B cell (primary cell): ENCODE measurements at regions not wholly inside any gene's neighbourhood (a gene's known extent, or its start where the extent isn't known, plus 50 kb on each side); places are given as distances from the start of the nearest gene placed in this dataset.

Source experiments
- ATAC-seq: fragments of 200-7000 bp; cut with Tn5 transposase; one replicate; pipeline ENCODE4 v1.10.0; 2021; ENCODE audit warnings: low read depth, mild to moderate bottlenecking, moderate number of reproducible peaks, moderate library complexity
- CTCF ChIA-PET: fragments of 350-600 bp; sonication (Branson Sonifier 250); formaldehyde crosslinking; loops from one replicate; lab custom pipeline; 2021; ENCODE audit warnings: antibody characterized with exemption, inconsistent platforms; lab: Charles Lee
- POLR2A ChIA-PET: fragments of 350-600 bp; sonication (Branson Sonifier 250); formaldehyde crosslinking; loops from one replicate; lab custom pipeline; 2021; ENCODE audit warnings: antibody characterized with exemption; lab: Charles Lee
- DNase-seq: peaks from one replicate; pipeline ENCODE4 v3.0.0; 2013
- H2AFZ ChIP-seq: 2 replicates; pipeline ENCODE4 v1.6.1; 2012; ENCODE audit warnings: mild to moderate bottlenecking, low read depth, low read length; ENCODE audit not compliant: insufficient read depth, poor library complexity, severe bottlenecking
- H3K27ac ChIP-seq, 2 donors: 1 replicate in 1 of 2; 2 replicates in 1 of 2; pipeline ENCODE4 v1.5.1; 2012 to 2013; ENCODE audit warnings: low read length in 2 of 2, mild to moderate bottlenecking in 2 of 2, moderate library complexity in 1 of 2
- H3K27me3 ChIP-seq, 4 experiments: fragments of 200-600 bp in 1 of 4; sonication (generic) in 1 of 4; replicated peaks in 1 of 4; 1 replicate in 2 of 4; 2 replicates in 2 of 4; pipeline versions ENCODE4 v1.6.1 to v1.7.0; 2013 to 2016; ENCODE audit warnings: low read length in 3 of 4, mild to moderate bottlenecking in 2 of 4, mixed read lengths in 1 of 4, moderate library complexity in 1 of 4; ENCODE audit not compliant: insufficient read depth in 4 of 4, control insufficient read depth in 3 of 4; ENCODE audit errors: control extremely low read depth in 1 of 4
- H3K36me3 ChIP-seq, 2 experiments: replicated peaks in 1 of 2; 1 replicate in 1 of 2; 2 replicates in 1 of 2; pipeline versions ENCODE4 v1.6.1 to v1.7.1; 2013; ENCODE audit warnings: low read length in 1 of 2; ENCODE audit not compliant: insufficient read depth in 2 of 2, control insufficient read depth in 1 of 2; ENCODE audit errors: control extremely low read depth in 1 of 2, extremely low read depth in 1 of 2
- H3K4me1 ChIP-seq, 2 donors: fragments of 200-600 bp in 1 of 2; sonication (generic) in 1 of 2; 1 replicate in 1 of 2; 2 replicates in 1 of 2; pipeline versions ENCODE4 v1.5.1 to v1.6.1; 2013 to 2017; ENCODE audit warnings: low read length in 2 of 2; ENCODE audit not compliant: control insufficient read depth in 2 of 2, insufficient read depth in 2 of 2
- H3K4me2 ChIP-seq: replicated peaks from 2 replicates; pipeline ENCODE3; 2012; ENCODE audit warnings: mild to moderate bottlenecking, low read depth, low read length; ENCODE audit not compliant: poor library complexity, severe bottlenecking
- H3K4me3 ChIP-seq, 5 experiments: fragments of 200-600 bp in 1 of 5; sonication (generic) in 1 of 5; 1 replicate in 3 of 5; 2 replicates in 2 of 5; pipeline versions ENCODE4 v1.5.1 to v1.7.0; 2011 to 2016; ENCODE audit warnings: low read length in 4 of 5, mild to moderate bottlenecking in 4 of 5, low read depth in 2 of 5, control low read depth in 1 of 5, moderate library complexity in 1 of 5; ENCODE audit not compliant: insufficient read depth in 1 of 5; ENCODE audit errors: control extremely low read depth in 1 of 5, extremely low read depth in 1 of 5
- H3K79me2 ChIP-seq: fragments of 200-600 bp; sonication (generic); one replicate; pipeline ENCODE4 v1.6.0; 2016; ENCODE audit warnings: low read length; ENCODE audit not compliant: control insufficient read depth, insufficient read depth
- H3K9ac ChIP-seq: fragments of 200-600 bp; sonication (generic); 2 replicates; pipeline ENCODE4 v1.6.1; 2017; ENCODE audit warnings: mild to moderate bottlenecking, low read length, moderate library complexity
- H3K9me3 ChIP-seq, 3 donors: one replicate each; pipeline versions ENCODE4 v1.6.1 to v1.7.1; 2013; ENCODE audit warnings: low read length in 2 of 3; ENCODE audit not compliant: control insufficient read depth in 2 of 3, insufficient read depth in 1 of 3; ENCODE audit errors: control extremely low read depth in 1 of 3
- H4K20me1 ChIP-seq: 2 replicates; pipeline ENCODE4 v1.6.0; 2012; ENCODE audit warnings: mild to moderate bottlenecking, low read length; ENCODE audit not compliant: insufficient read depth, control insufficient read depth, poor library complexity, severe bottlenecking
- H3K27ac Mint-ChIP-seq: one replicate; pipeline ENCODE4 v1.8.0; 2021; ENCODE audit warnings: mixed read lengths
- H3K27me3 Mint-ChIP-seq: one replicate; pipeline ENCODE4 v1.8.0; 2021; ENCODE audit warnings: mixed read lengths
- H3K4me1 Mint-ChIP-seq: one replicate; pipeline ENCODE4 v1.8.0; 2021; ENCODE audit warnings: mixed read lengths
- H3K4me3 Mint-ChIP-seq: one replicate; pipeline ENCODE4 v1.8.0; 2021; ENCODE audit warnings: mixed read lengths
- H3K9me3 Mint-ChIP-seq: one replicate; pipeline ENCODE4 v1.8.0; 2022; ENCODE audit warnings: mixed read lengths; ENCODE audit not compliant: insufficient read depth
- EZH2 ChIP-seq: IDR thresholded peaks from 2 replicates; pipeline ENCODE4 v1.6.1; 2012; ENCODE audit warnings: borderline replicate concordance, low read depth, mild to moderate bottlenecking, moderate library complexity, low read length; ENCODE audit not compliant: insufficient read depth, poor library complexity, severe bottlenecking
- WGBS: methylation state at CpG from one replicate; pipeline ENCODE4 v1.1.5; 2013; ENCODE audit warnings: missing lambda C conversion rate; ENCODE audit not compliant: insufficient coverage; 5-methylcytosine and 5-hydroxymethylcytosine counted together
- intact Hi-C: fragments of 100-400 bp; cut with micrococcal nuclease; formaldehyde crosslinking; loops from one replicate; pipeline ENCODE4 v1.10.0; 2022
- TF ChIP-seq, protein P1 (sequence below): fragments of 200-600 bp; IDR thresholded peaks from one replicate; pipeline ENCODE4 v1.8.0; 2022; ENCODE audit warnings: antibody characterized with exemption, mild to moderate bottlenecking

DNA sequence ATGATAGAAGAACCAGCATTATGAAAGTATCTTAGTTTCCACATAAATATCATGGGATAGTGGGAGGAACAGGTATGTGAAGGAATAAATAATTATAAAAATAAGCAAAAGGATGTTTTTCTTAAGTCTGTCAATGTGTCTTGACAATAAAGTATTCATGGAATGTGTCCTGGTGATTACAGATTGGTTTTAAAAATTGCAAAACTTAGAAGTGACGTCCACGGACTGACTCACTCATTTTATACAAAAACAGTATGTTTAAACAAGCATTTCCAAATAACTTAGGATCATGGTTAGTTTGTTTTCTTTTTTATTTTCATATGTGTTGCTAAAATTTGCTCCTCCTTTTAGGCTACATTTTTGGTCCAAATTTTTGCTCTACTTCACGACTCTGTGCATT is 687.0 kb upstream of the NECTIN3 start:
- H3K4me1 Mint-ChIP-seq: no peaks in the 10 kb centered on the region
- CTCF ChIA-PET: no interaction called here

DNA sequence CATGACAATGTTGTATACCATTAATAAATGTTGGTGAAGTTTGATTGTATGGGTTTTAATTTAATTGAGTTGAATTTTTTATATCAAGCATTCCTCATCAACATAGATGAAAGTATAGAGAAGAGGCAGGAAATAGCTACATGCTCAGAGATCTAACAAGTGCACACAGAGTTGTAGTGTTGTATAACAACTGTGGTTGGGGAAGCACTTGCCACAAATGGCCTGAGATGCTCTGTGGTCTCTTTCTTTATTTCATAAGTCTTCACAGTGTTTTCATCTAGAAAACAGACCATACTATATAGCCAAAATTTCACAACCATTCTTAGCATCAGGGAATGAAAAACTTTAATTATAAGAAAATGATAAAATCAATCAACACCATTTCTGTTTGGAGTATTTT is 682.6 kb upstream of the NECTIN3 start:
- Histone ChIP-seq H2AFZ (no peak overlapping the region), H3K9me3 (no peaks in the 10 kb centered on the region), H3K27ac (no peak overlapping the region), H3K36me3 (no peaks in the 10 kb centered on the region), H3K27me3 (no peaks in the 10 kb centered on the region), H3K9ac (no peak overlapping the region), H3K4me3 (no peak overlapping the region), H3K4me2 (no peak overlapping the region), H3K79me2 (no peaks in the 10 kb centered on the region), H3K4me1 (no peaks in the 10 kb centered on the region), H4K20me1 (no peaks in the 10 kb centered on the region)
- intact Hi-C loops: no loop called here
- Mint-ChIP-seq H3K4me1 (no peaks in the 10 kb centered on the region), H3K4me3 (no peak overlapping the region), H3K9me3 (no peaks in the 10 kb centered on the region), H3K27ac (no peak overlapping the region), H3K27me3 (no peaks in the 10 kb centered on the region)
- TF ChIP-seq, protein P1, sequence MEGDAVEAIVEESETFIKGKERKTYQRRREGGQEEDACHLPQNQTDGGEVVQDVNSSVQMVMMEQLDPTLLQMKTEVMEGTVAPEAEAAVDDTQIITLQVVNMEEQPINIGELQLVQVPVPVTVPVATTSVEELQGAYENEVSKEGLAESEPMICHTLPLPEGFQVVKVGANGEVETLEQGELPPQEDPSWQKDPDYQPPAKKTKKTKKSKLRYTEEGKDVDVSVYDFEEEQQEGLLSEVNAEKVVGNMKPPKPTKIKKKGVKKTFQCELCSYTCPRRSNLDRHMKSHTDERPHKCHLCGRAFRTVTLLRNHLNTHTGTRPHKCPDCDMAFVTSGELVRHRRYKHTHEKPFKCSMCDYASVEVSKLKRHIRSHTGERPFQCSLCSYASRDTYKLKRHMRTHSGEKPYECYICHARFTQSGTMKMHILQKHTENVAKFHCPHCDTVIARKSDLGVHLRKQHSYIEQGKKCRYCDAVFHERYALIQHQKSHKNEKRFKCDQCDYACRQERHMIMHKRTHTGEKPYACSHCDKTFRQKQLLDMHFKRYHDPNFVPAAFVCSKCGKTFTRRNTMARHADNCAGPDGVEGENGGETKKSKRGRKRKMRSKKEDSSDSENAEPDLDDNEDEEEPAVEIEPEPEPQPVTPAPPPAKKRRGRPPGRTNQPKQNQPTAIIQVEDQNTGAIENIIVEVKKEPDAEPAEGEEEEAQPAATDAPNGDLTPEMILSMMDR: no peak
- no peak for TF ChIP-seq EZH2
- ChIA-PET CTCF (no interaction called here), POLR2A (no interaction called here)
- no peak for ATAC-seq
- no peak for DNase-seq

More for the DNA sequence above, 687.0 kb upstream of the NECTIN3 start:
- no peaks in the 10 kb centered on the region for H4K20me1 ChIP-seq
- TF ChIP-seq EZH2: no peak
- TF ChIP-seq, protein P1: no peak
- no peak for DNase-seq
- H3K4me3 Mint-ChIP-seq: no peak overlapping the region
- H3K9ac ChIP-seq: no peak overlapping the region
- H3K4me1 ChIP-seq: no peaks in the 10 kb centered on the region
- no peaks in the 10 kb centered on the region for H3K9me3 ChIP-seq
- no peak overlapping the region for H3K4me2 ChIP-seq
- intact Hi-C loops: no loop called here
- no peaks in the 10 kb centered on the region for H3K27me3 Mint-ChIP-seq
- no peaks in the 10 kb centered on the region for H3K79me2 ChIP-seq
- ATAC-seq: no peak
- no CpG with 5 or more reads among the region's 3 CpGs for WGBS
- no peak overlapping the region for H2AFZ ChIP-seq
- no peak overlapping the region for H3K27ac ChIP-seq
- no peak overlapping the region for H3K4me3 ChIP-seq
- no peak overlapping the region for H3K27ac Mint-ChIP-seq
- H3K9me3 Mint-ChIP-seq: no peaks in the 10 kb centered on the region
- H3K27me3 ChIP-seq: no peaks in the 10 kb centered on the region
- H3K36me3 ChIP-seq: no peaks in the 10 kb centered on the region
- POLR2A ChIA-PET: no interaction called here
